ENCODE measurements at regions not wholly inside any gene's neighbourhood (a gene's known extent, or its start where the extent isn't known, plus 50 kb on each side); places are given as distances from the start of the nearest gene placed in this dataset.

GRCh38 chr15:38102972-38103371 is 149.7 kb upstream of the SPRED1 start:
- H3K36me3 ChIP-seq (ENCODE audit: control insufficient read depth in 4 of 4, insufficient read depth in 4 of 4, low read length in 4 of 4), result no peaks in the 10 kb centered on the region
- H3K27me3 ChIP-seq (ENCODE audit: control insufficient read depth in 3 of 3, insufficient read depth in 3 of 3, low read length in 2 of 3), result no peaks in the 10 kb centered on the region
- H3K4me3 ChIP-seq, result no peak overlapping the region
- WGBS, 2 donors, result 95 to 98% methylated on average over 1 of the region's 1 CpG
- H3K27ac ChIP-seq (ENCODE audit: low read depth in 1 of 2, low read length in 1 of 2), result no peak overlapping the region
- no peak for TF ChIP-seq CTCF (IDR thresholded peaks at IDR 0.05; ENCODE audit: control extremely low read depth, extremely low read depth)
- H3K9me3 ChIP-seq (ENCODE audit: control insufficient read depth in 4 of 4, insufficient read depth in 3 of 4, low read length in 3 of 4), result no peaks in the 10 kb centered on the region
- no peak for DNase-seq
- H3K9ac ChIP-seq (ENCODE audit: insufficient read depth in 1 of 2, low read length in 2 of 2), result no peak overlapping the region
- ATAC-seq (ENCODE audit: insufficient read depth, low FRiP score), result no peak
- peaks cover 0 to 5% (median 0%) of the 10 kb centered on the region in 5 donors for H3K4me1 ChIP-seq (ENCODE audit: control insufficient read depth in 5 of 5, insufficient read depth in 5 of 5, low read length in 5 of 5)

GRCh38 chr15:38103564-38103963 is 149.1 kb upstream of the SPRED1 start:
- no peaks in the 10 kb centered on the region for H3K27me3 ChIP-seq (ENCODE audit: control insufficient read depth in 3 of 3, insufficient read depth in 3 of 3, low read length in 2 of 3)
- H3K27ac ChIP-seq (ENCODE audit: low read depth in 1 of 2, low read length in 1 of 2), result no peak overlapping the region
- TF ChIP-seq CTCF (IDR thresholded peaks at IDR 0.05; ENCODE audit: control extremely low read depth, extremely low read depth), result no peak
- H3K36me3 ChIP-seq (ENCODE audit: control insufficient read depth in 4 of 4, insufficient read depth in 4 of 4, low read length in 4 of 4), result no peaks in the 10 kb centered on the region
- H3K4me3 ChIP-seq, result no peak overlapping the region
- DNase-seq (no peak), ATAC-seq (ENCODE audit: insufficient read depth, low FRiP score) (no peak)
- peaks cover 0 to 5% (median 0%) of the 10 kb centered on the region in 5 donors for H3K4me1 ChIP-seq (ENCODE audit: control insufficient read depth in 5 of 5, insufficient read depth in 5 of 5, low read length in 5 of 5)
- no peak overlapping the region for H3K9ac ChIP-seq (ENCODE audit: insufficient read depth in 1 of 2, low read length in 2 of 2)
- H3K9me3 ChIP-seq (ENCODE audit: control insufficient read depth in 4 of 4, insufficient read depth in 3 of 4, low read length in 3 of 4), result no peaks in the 10 kb centered on the region
- 83 to 90% methylated on average over 1 of the region's 1 CpG for WGBS, 2 donors

GRCh38 chr15:38111070-38111469 is 141.6 kb upstream of the SPRED1 start:
- DNase-seq (no peak), ATAC-seq (ENCODE audit: insufficient read depth, low FRiP score) (no peak)
- H3K4me3 ChIP-seq, result no peak overlapping the region
- H3K9ac ChIP-seq (ENCODE audit: insufficient read depth in 1 of 2, low read length in 2 of 2), result no peak overlapping the region
- no peaks in the 10 kb centered on the region for H3K27me3 ChIP-seq (ENCODE audit: control insufficient read depth in 3 of 3, insufficient read depth in 3 of 3, low read length in 2 of 3)
- no peak overlapping the region for H3K27ac ChIP-seq (ENCODE audit: low read depth in 1 of 2, low read length in 1 of 2)
- WGBS, 2 donors, result 50 to 56% methylated on average over 1 of the region's 1 CpG
- H3K9me3 ChIP-seq (ENCODE audit: control insufficient read depth in 4 of 4, insufficient read depth in 3 of 4, low read length in 3 of 4), result no peaks in the 10 kb centered on the region
- no peaks in the 10 kb centered on the region for H3K4me1 ChIP-seq (ENCODE audit: control insufficient read depth in 5 of 5, insufficient read depth in 5 of 5, low read length in 5 of 5)
- no peaks in the 10 kb centered on the region for H3K36me3 ChIP-seq (ENCODE audit: control insufficient read depth in 4 of 4, insufficient read depth in 4 of 4, low read length in 4 of 4)
- TF ChIP-seq CTCF (IDR thresholded peaks at IDR 0.05; ENCODE audit: control extremely low read depth, extremely low read depth), result no peak

GRCh38 chr15:38112406-38112805 is 140.2 kb upstream of the SPRED1 start:
- Histone ChIP-seq H3K36me3 (ENCODE audit: control insufficient read depth in 4 of 4, insufficient read depth in 4 of 4, low read length in 4 of 4) (no peaks in the 10 kb centered on the region), H3K4me1 (ENCODE audit: control insufficient read depth in 5 of 5, insufficient read depth in 5 of 5, low read length in 5 of 5) (no peaks in the 10 kb centered on the region), H3K4me3 (no peak overlapping the region), H3K27me3 (ENCODE audit: control insufficient read depth in 3 of 3, insufficient read depth in 3 of 3, low read length in 2 of 3) (no peaks in the 10 kb centered on the region), H3K9me3 (ENCODE audit: control insufficient read depth in 4 of 4, insufficient read depth in 3 of 4, low read length in 3 of 4) (no peaks in the 10 kb centered on the region), H3K9ac (ENCODE audit: insufficient read depth in 1 of 2, low read length in 2 of 2) (no peak overlapping the region), H3K27ac (ENCODE audit: low read depth in 1 of 2, low read length in 1 of 2) (no peak overlapping the region)
- no peak for DNase-seq
- no peak for ATAC-seq (ENCODE audit: insufficient read depth, low FRiP score)
- WGBS, 2 donors, result 93 to 97% methylated on average over 6 of the region's 6 CpGs
- TF ChIP-seq CTCF (IDR thresholded peaks at IDR 0.05; ENCODE audit: control extremely low read depth, extremely low read depth), result no peak

Data from lung (tissue), 11 donors.